ENCODE measurements at regions not wholly inside any gene's neighbourhood (a gene's known extent, or its start where the extent isn't known, plus 50 kb on each side); places are given as distances from the start of the nearest gene placed in this dataset.
"Not testable (repeated sequence)": the region's sequence is repeated elsewhere in the genome, so short reads cannot be mapped to it uniquely, and the experiment has no call there.

GRCh38 chr3:101970212-101970611 lies 120.9 kb downstream of the NFKBIZ start:
- no peak for TF ChIP-seq CTCF (conservative IDR thresholded peaks at IDR 0.05)
- peaks cover 13% of the 10 kb centered on the region for H3K9me3 Mint-ChIP-seq
- H3K36me3 Mint-ChIP-seq (ENCODE audit: low read depth): peaks cover 7% of the 10 kb centered on the region
- no peaks in the 10 kb centered on the region for H3K4me1 Mint-ChIP-seq
- H3K4me3 Mint-ChIP-seq: no peak overlapping the region
- H3K27me3 Mint-ChIP-seq (ENCODE audit: low read depth): peaks cover 5% of the 10 kb centered on the region
- no peak overlapping the region for H3K27ac Mint-ChIP-seq (ENCODE audit: unreplicated experiment)
- no peak for DNase-seq (ENCODE audit: low read depth, low spot score)

GRCh38 chr3:101970905-101971304 lies 121.6 kb downstream of the NFKBIZ start:
- Mint-ChIP-seq H3K9me3 (peaks cover 13% of the 10 kb centered on the region), H3K27ac (ENCODE audit: unreplicated experiment) (no peak overlapping the region), H3K27me3 (ENCODE audit: low read depth) (peaks cover 5% of the 10 kb centered on the region), H3K4me1 (no peaks in the 10 kb centered on the region), H3K4me3 (no peak overlapping the region), H3K36me3 (ENCODE audit: low read depth) (peaks cover 7% of the 10 kb centered on the region)
- no peak for DNase-seq (ENCODE audit: low read depth, low spot score)
- no peak for TF ChIP-seq CTCF (conservative IDR thresholded peaks at IDR 0.05)

GRCh38 chr3:101972430-101973162 lies 123.3 kb downstream of the NFKBIZ start:
- Mint-ChIP-seq H3K4me3 (no peak overlapping the region), H3K27ac (ENCODE audit: unreplicated experiment) (no peak overlapping the region), H3K36me3 (ENCODE audit: low read depth) (peaks cover 7% of the 10 kb centered on the region), H3K27me3 (ENCODE audit: low read depth) (peaks cover 10% of the 10 kb centered on the region), H3K9me3 (peaks cover 13% of the 10 kb centered on the region), H3K4me1 (no peaks in the 10 kb centered on the region)
- no peak for TF ChIP-seq CTCF (conservative IDR thresholded peaks at IDR 0.05)
- no peak for DNase-seq (ENCODE audit: low read depth, low spot score)

GRCh38 chr3:101973163-101973505 lies 123.8 kb downstream of the NFKBIZ start:
- TF ChIP-seq CTCF (conservative IDR thresholded peaks at IDR 0.05): no peak
- Mint-ChIP-seq H3K36me3 (ENCODE audit: low read depth) (peaks cover 7% of the 10 kb centered on the region), H3K27me3 (ENCODE audit: low read depth) (peaks cover 16% of the 10 kb centered on the region), H3K4me3 (no peak overlapping the region), H3K9me3 (peaks cover 11% of the 10 kb centered on the region), H3K4me1 (no peaks in the 10 kb centered on the region), H3K27ac (ENCODE audit: unreplicated experiment) (no peak overlapping the region)
- DNase-seq (ENCODE audit: low read depth, low spot score): no peak

- not testable (repeated sequence) for H3K36me3 Mint-ChIP-seq (ENCODE audit: low read depth); H3K27ac Mint-ChIP-seq (ENCODE audit: unreplicated experiment); DNase-seq (ENCODE audit: low read depth, low spot score); H3K4me3 Mint-ChIP-seq; H3K4me1 Mint-ChIP-seq; H3K9me3 Mint-ChIP-seq
- peaks cover 32% of the 10 kb centered on the region for H3K27me3 Mint-ChIP-seq (ENCODE audit: low read depth)
Observed at GRCh38 chr3:101975415-101975814, 126.1 kb downstream of the NFKBIZ start.

GRCh38 chr3:101976473-101976872 lies 127.2 kb downstream of the NFKBIZ start:
- no peak for TF ChIP-seq CTCF (conservative IDR thresholded peaks at IDR 0.05)
- Mint-ChIP-seq H3K27ac (ENCODE audit: unreplicated experiment) (no peak overlapping the region), H3K27me3 (ENCODE audit: low read depth) (peaks cover 33% of the 10 kb centered on the region), H3K9me3 (peaks cover 6% of the 10 kb centered on the region), H3K36me3 (ENCODE audit: low read depth) (no peaks in the 10 kb centered on the region), H3K4me3 (no peak overlapping the region), H3K4me1 (no peaks in the 10 kb centered on the region)
- DNase-seq (ENCODE audit: low read depth, low spot score): no peak

All from neural crest cell (in vitro differentiated cells).